Ishikawa (cell line): ENCODE measurements at regions not wholly inside any gene's neighbourhood (a gene's known extent, or its start where the extent isn't known, plus 50 kb on each side); places are given as distances from the start of the nearest gene placed in this dataset.

Experiments
- CEBPB ChIP-seq: IDR thresholded peaks from 2 replicates; pipeline ENCODE4 v1.6.1; 2012
- CREB1 ChIP-seq: IDR thresholded peaks from 2 replicates; pipeline ENCODE4 v1.6.1; 2012; ENCODE audit warnings: low read depth
- EGR1 ChIP-seq: IDR thresholded peaks from 2 replicates; pipeline ENCODE4 v1.6.1; 2012
- EP300 ChIP-seq: IDR thresholded peaks from 2 replicates; pipeline ENCODE4 v1.6.1; 2012; ENCODE audit warnings: borderline replicate concordance
- FOXM1 ChIP-seq: IDR thresholded peaks from 2 replicates; pipeline ENCODE4 v1.6.1; 2012; ENCODE audit warnings: low read depth, borderline replicate concordance
- MAX ChIP-seq: IDR thresholded peaks from 2 replicates; pipeline ENCODE4 v1.6.1; 2012
- NFIC ChIP-seq: IDR thresholded peaks from 2 replicates; pipeline ENCODE4 v1.6.1; 2012
- RAD21 ChIP-seq: IDR thresholded peaks from 2 replicates; pipeline ENCODE4 v1.6.1; 2012; ENCODE audit warnings: low read depth
- TAF1 ChIP-seq: IDR thresholded peaks from 2 replicates; pipeline ENCODE4 v1.6.1; 2012; ENCODE audit warnings: low read depth, mild to moderate bottlenecking
- TCF12 ChIP-seq: IDR thresholded peaks from 2 replicates; pipeline ENCODE4 v1.6.1; 2012; ENCODE audit warnings: low read depth
- TEAD4 ChIP-seq: IDR thresholded peaks from 2 replicates; pipeline ENCODE4 v1.6.1; 2012
- USF1 ChIP-seq: IDR thresholded peaks from 2 replicates; pipeline ENCODE4 v1.6.1; 2012
- YY1 ChIP-seq: IDR thresholded peaks from 2 replicates; pipeline ENCODE4 v1.6.1; 2012; ENCODE audit warnings: low read depth
- ZBTB7A ChIP-seq: IDR thresholded peaks from 2 replicates; pipeline ENCODE4 v1.6.1; 2012; ENCODE audit warnings: low read depth
- TF ChIP-seq, protein P1 (sequence below): IDR thresholded peaks from 2 replicates; pipeline ENCODE4 v1.6.1; 2012; ENCODE audit warnings: low read depth, mild to moderate bottlenecking

DNA sequence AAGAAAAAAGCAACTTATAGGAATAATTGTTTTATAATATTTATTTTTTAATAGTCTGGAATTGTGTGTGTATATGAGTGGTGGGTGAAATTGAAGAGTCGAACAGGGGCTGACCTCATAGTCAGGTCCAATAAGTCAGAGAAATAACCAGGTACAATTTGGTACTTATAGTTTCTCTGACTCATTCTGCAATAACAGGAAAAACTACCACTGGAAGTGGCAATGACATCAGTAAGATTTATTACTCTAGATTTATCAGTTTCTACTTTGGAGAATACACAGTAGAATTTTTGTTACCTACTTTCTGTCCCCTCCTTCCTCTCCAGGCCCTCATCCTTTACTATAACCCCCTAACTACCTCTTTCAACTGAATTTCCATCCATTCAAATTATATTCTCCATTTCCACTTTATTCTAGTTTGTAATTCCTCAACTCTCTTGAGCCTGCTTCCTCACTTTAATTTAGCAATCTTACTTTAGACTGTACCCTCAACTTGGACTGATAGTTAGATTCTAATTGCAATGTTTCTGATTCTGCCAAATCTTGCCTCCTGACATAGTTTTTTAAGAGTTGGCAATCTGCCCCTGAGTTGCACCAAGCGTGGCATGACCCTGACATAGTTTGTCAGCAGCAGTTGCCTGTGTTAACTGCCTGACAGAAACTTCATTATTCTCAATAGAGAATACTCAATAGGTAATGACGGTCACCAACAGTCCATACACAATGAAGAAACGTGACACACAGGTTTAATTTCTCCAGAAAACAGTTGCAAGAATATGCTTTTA lies 475.3 kb upstream of the RIOK2 start:
- no peak for TF ChIP-seq CREB1

GRCh38 chr5:97666783-97667182 lies 483.7 kb upstream of the RIOK2 start:
- TF ChIP-seq RAD21 (no peak), FOXM1 (no peak), CEBPB (no peak), TEAD4 (no peak)
- TF ChIP-seq, protein P1, sequence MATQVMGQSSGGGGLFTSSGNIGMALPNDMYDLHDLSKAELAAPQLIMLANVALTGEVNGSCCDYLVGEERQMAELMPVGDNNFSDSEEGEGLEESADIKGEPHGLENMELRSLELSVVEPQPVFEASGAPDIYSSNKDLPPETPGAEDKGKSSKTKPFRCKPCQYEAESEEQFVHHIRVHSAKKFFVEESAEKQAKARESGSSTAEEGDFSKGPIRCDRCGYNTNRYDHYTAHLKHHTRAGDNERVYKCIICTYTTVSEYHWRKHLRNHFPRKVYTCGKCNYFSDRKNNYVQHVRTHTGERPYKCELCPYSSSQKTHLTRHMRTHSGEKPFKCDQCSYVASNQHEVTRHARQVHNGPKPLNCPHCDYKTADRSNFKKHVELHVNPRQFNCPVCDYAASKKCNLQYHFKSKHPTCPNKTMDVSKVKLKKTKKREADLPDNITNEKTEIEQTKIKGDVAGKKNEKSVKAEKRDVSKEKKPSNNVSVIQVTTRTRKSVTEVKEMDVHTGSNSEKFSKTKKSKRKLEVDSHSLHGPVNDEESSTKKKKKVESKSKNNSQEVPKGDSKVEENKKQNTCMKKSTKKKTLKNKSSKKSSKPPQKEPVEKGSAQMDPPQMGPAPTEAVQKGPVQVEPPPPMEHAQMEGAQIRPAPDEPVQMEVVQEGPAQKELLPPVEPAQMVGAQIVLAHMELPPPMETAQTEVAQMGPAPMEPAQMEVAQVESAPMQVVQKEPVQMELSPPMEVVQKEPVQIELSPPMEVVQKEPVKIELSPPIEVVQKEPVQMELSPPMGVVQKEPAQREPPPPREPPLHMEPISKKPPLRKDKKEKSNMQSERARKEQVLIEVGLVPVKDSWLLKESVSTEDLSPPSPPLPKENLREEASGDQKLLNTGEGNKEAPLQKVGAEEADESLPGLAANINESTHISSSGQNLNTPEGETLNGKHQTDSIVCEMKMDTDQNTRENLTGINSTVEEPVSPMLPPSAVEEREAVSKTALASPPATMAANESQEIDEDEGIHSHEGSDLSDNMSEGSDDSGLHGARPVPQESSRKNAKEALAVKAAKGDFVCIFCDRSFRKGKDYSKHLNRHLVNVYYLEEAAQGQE: no peak

- no peak for TF ChIP-seq MAX
- TF ChIP-seq, protein P1: no peak
These were observed 487.4 kb upstream of the RIOK2 start for GRCh38 chr5:97670447-97670846.

GRCh38 chr5:97676608-97677007 lies 493.6 kb upstream of the RIOK2 start:
- no peak for TF ChIP-seq RAD21
- no peak for TF ChIP-seq CEBPB
- no peak for TF ChIP-seq EP300
- TF ChIP-seq ZBTB7A: no peak
- no peak for TF ChIP-seq USF1
- TF ChIP-seq CREB1: no peak
- TF ChIP-seq TAF1: no peak

DNA sequence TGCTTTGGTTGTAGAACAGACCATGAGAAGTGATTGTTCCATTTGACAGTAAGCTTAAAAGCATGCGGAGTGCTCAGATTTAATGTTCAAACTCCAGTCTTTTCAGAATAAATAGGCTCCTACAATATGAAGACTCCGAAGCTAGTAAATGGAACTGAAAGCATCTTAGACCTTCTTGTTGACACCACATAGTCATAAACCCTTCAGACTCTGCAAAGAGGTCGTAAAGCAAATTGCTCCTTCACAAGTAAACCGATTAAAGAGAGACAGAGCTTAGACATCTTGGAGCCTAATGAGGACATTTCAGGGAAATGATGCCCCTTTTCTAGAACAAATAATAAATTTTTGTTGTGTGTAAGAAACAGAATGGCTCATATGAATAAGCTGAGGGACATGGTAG lies 511.0 kb upstream of the RIOK2 start:
- TF ChIP-seq CREB1 (no peak), USF1 (no peak), RAD21 (no peak), EP300 (no peak), TCF12 (no peak), EGR1 (no peak), YY1 (no peak), ZBTB7A (no peak), NFIC (no peak), FOXM1 (no peak), TEAD4 (no peak), MAX (no peak), CEBPB (no peak), TAF1 (no peak)
- TF ChIP-seq, protein P1: no peak

DNA sequence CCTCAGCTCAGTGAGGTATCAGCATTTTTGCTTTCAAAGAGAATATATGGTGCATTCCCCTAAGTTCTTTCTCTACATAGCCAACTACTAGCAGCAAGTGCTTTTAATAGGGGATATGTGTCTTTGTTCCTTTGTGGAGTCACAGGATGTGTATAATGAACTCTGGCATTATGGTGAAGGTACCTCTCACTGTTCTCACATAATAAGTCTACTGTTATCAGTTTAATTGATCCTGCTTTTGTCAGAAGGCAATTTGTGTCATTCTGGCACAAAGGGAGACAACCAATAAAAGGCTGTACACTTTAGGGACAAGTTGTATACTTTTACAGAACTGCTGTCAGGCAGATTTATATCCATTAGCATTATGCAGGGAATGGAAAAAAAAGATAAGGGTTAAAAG lies 531.4 kb upstream of the RIOK2 start:
- TF ChIP-seq YY1: no peak
- no peak for TF ChIP-seq EGR1
- no peak for TF ChIP-seq CREB1
